Activated naive CD8-positive, alpha-beta T cell treated with anti-CD3 and anti-CD28 coated beads, Interleukin-2, amount 10 ng/mL, durations not matched to agents 7 days and 5 days (primary cell): ENCODE measurements at regions not wholly inside any gene's neighbourhood (a gene's known extent, or its start where the extent isn't known, plus 50 kb on each side); places are given as distances from the start of the nearest gene placed in this dataset.

Experiments
- ATAC-seq: fragments of 150-1000 bp; cut with Tn5 transposase; one replicate; pipeline ENCODE4 v1.10.0; 2021; ENCODE audit warnings: low read depth, moderate library complexity
- POLR2A ChIA-PET: fragments of 350-600 bp; sonication (Branson Sonifier 250); formaldehyde crosslinking; loops from one replicate; lab custom pipeline; 2021; ENCODE audit warnings: antibody characterized with exemption; lab: Charles Lee
- DNase-seq: peaks from one replicate; pipeline ENCODE4 v3.0.0; 2021
- H3K27ac Mint-ChIP-seq: one replicate; pipeline ENCODE4 v1.8.0; 2022; ENCODE audit warnings: mild to moderate bottlenecking, mixed read lengths
- H3K27me3 Mint-ChIP-seq: one replicate; pipeline ENCODE4 v1.8.0; 2022; ENCODE audit warnings: mild to moderate bottlenecking, moderate library complexity, mixed read lengths
- H3K36me3 Mint-ChIP-seq: one replicate; pipeline ENCODE4 v1.8.0; 2021; ENCODE audit warnings: mild to moderate bottlenecking, mixed read lengths
- H3K4me1 Mint-ChIP-seq: one replicate; pipeline ENCODE4 v1.8.0; 2021; ENCODE audit warnings: mixed read lengths
- H3K4me3 Mint-ChIP-seq: one replicate; pipeline ENCODE4 v1.8.0; 2022; ENCODE audit warnings: mild to moderate bottlenecking, moderate library complexity, mixed read lengths
- H3K9me3 Mint-ChIP-seq: one replicate; pipeline ENCODE4 v1.8.0; 2021; ENCODE audit warnings: mixed read lengths

GRCh38 chr1:69510026-69510425, 57.7 kb upstream of the LRRC7 start:
- Mint-ChIP-seq H3K4me1 (no peaks in the 10 kb centered on the region), H3K27me3 (no peaks in the 10 kb centered on the region), H3K9me3 (no peaks in the 10 kb centered on the region), H3K36me3 (no peaks in the 10 kb centered on the region), H3K4me3 (no peak overlapping the region), H3K27ac (no peak overlapping the region)
- POLR2A ChIA-PET = no interaction called here
- ATAC-seq = no peak
- no peak for DNase-seq

- ATAC-seq (no peak), DNase-seq (no peak)
- no peaks in the 10 kb centered on the region for H3K36me3 Mint-ChIP-seq
- POLR2A ChIA-PET = no interaction called here
- no peak overlapping the region for H3K27ac Mint-ChIP-seq
- H3K4me3 Mint-ChIP-seq = no peak overlapping the region
- no peaks in the 10 kb centered on the region for H3K9me3 Mint-ChIP-seq
- H3K4me1 Mint-ChIP-seq = no peaks in the 10 kb centered on the region
- no peaks in the 10 kb centered on the region for H3K27me3 Mint-ChIP-seq
Measured at GRCh38 chr1:69511426-69512192, 56.1 kb upstream of the LRRC7 start.

GRCh38 chr1:69513601-69514000, 54.1 kb upstream of the LRRC7 start:
- Mint-ChIP-seq H3K27me3 (no peaks in the 10 kb centered on the region), H3K4me3 (no peak overlapping the region), H3K36me3 (no peaks in the 10 kb centered on the region), H3K9me3 (no peaks in the 10 kb centered on the region), H3K4me1 (no peaks in the 10 kb centered on the region), H3K27ac (no peak overlapping the region)
- ATAC-seq (no peak), DNase-seq (no peak)
- POLR2A ChIA-PET = no interaction called here
